HG02870 (cell line): ENCODE measurements at regions not wholly inside any gene's neighbourhood (a gene's known extent, or its start where the extent isn't known, plus 50 kb on each side); places are given as distances from the start of the nearest gene placed in this dataset.
"Not testable (repeated sequence)": the region's sequence is repeated elsewhere in the genome, so short reads cannot be mapped to it uniquely, and the experiment has no call there.

Experiments
- ATAC-seq: cut with Tn5 transposase; IDR thresholded peaks from one replicate; pipeline ENCODE4 v1.9.1; 2021; ENCODE audit warnings: mild to moderate bottlenecking, moderate library complexity; ENCODE audit not compliant: unreplicated experiment

DNA sequence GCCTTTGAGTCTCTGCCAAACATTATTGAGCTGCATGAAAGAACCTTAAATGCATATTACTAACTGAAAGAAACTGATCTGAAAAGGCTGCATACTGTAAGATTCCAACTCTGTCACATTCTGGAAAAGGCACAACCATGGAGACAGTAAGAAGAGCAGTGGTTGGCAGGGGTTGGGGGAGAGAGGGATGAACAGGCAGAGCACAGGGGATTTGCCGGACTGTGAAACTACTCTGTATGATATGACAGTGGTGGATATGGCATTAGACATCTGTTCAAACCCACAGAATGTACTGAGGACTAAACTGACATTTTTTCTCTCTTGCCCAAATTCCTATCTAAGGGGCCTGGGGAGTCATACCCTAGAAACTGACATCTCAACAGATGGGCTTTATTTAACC lies 138.4 kb downstream of the KCNJ12 start:
- not testable (repeated sequence) for ATAC-seq

DNA sequence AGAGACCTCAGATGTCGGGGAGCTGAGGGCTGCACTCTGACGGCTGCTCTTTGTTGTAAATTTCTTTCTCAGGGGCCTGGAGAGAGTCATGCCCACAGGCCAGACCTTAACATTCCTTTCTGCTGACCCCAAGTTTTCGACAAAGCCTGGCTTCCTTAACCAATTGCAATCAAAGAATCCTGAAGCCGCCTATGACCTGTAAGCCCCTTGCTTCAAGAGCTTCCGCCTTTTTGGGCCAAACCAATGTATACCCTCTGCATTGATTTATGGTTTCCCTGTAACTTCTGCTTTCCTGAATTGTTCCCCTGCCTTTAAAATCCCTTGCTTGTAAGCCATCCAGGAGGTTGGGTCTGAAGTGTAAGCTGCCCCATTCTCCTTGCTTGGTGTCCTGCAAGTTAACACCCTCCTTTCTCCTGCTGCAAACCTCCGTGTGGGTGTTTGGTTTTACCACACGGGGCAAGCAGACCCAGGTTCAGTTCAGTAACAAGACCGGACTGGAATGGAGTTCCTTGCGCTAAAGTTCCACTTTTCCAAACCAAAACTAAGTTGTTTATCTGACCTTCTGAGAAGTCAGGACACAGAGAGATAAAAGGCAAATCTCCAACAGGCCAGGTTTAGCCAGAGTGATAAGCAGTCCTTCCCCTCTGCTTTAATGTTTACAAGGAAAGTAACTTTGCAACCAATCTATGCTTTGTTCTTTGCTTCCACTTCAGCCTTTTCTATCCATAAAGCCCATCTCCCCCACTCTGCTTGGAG lies 141.6 kb downstream of the KCNJ12 start:
- ATAC-seq = no peak

DNA sequence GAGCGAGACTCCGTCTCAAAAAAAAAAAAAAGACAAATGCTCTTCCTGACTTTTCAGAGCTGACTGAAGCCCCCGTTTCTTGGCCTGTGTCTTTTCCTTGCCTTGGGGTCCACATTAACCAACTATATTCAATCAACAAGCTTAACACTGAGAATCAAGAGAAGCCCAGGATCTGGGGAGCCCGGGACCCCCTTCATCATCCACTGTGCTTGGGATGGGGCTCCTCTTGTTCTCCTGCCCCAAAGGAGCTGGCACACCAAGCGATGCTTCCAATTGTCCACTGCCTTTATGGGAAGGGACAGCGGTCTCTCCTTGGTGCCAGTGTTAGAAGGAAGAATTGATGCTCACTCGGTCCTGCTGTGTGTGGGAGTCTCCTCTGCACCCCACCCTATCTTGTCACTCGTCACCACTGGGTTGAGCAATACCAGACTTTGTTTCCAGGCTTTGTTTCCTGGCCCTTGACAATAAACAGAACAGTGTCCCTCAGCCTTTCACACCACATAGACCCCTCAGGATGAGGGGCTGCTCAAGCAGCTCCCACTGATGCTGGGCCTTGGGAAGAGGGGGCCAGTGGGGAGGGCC lies 146.7 kb downstream of the KCNJ12 start:
- ATAC-seq = no peak

DNA sequence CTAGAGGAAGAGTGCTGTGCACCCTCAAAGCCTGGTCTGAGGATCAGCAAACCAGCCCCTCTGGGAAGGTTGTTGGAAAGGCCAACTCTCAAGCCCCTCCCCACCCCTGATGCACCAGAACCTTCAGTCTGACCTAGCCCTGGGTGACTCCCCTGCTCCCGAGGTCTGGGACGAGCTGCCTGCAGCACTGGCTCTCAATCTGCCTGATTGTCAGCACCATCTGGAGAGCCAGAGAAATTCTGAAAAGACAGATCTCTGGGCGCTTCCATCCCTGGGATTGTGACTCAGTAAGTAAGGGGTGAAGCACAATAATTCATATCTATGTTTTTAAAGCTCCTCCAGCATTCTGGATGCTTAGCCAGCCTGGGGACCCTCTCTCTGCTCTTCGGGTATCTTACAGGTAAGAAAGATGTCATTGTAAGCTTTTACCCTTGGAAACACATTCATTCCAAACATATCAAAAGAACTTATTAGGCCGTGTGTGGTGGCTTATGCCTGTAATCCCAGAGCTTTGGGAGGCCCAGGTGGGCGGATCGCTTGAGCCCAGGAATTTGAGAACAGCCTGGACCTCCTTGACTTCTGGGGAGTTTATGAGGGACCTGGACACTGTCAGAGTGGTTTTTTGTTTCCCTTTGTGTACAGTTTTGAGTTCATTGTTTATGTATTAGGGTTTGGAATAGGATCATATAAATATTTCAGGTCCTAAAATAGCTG lies 147.5 kb downstream of the KCNJ12 start:
- no peak for ATAC-seq

DNA sequence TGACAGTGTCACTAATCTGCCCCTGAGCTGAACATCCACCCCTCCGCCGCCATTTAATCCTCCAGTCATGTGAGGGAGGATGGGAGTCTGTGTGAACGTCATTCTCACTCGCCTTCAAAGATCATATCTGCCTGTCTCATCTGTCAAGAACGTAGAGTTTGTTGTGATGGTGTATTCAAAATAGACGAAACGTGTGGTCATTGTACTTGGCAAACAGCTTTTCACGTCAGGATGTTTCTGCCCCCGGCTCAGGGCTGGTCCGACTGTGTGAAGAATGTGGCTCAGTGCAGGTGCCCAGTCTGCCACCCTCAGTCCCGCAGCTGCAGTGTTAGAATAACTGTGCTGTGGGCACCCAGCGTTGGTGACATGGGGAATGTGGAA lies 148.0 kb downstream of the KCNJ12 start:
- ATAC-seq = no peak

DNA sequence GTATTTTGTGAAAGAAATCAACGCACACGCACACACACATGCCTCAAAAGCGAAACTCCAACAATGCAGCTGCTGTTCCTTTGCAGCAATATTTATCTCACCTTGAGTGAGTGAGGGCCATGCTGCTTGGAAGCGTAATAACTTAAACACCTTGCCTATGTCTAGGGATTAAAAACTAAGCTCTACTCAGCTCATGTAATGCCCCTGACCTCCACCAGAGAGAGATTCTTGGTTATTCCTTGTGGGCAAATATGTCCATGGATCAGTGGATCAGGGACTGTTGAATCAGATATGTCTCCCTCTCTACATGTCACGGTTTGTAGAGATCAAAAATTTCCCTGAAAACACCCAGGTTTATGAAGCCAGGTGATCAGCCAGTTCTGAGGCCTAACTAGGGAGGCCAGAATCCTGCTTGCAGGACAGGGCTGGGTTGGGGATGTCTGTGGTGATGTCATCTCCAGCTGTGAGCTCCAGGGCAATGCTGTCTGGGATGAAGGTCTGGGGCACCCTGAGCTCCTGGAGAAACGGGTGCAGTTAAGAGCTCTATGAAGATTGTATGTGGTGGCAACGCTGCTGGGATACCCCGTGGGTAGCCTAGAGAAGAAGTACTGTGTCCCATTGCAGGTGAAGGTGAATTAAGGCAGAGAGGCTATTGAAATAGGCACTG lies 149.4 kb downstream of the KCNJ12 start:
- no peak for ATAC-seq

DNA sequence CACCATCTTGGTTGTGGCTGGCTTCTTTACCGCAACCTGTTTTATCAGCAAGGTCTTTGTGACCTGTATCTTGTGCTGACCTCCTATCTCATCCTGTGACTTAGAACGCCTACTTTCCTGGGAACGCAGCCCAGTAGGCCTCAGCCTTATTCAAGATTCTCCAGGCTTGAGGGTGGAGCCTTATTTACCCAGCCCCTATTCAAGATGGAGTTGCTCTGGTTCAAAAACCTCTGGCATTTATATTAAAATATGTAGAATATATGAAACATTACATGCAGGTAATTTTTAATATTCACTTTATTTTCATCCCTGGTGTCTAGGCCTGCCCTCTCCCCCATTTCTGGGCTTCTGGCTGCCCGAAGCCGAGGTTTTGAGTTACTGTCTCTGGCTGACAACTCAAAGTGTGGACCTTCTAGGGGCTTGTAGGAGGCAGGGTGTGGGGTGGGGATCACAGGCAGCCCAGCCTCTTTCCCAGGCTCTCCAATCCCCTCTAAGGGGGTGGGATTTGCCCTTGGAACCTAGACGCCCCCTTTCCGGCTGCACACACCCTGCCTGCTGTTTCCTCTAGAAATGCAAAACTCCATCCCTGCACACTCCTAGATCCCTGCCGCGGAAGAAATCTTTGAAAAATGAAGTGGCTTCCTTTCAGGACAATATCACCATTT lies 152.0 kb downstream of the KCNJ12 start:
- ATAC-seq = no peak

DNA sequence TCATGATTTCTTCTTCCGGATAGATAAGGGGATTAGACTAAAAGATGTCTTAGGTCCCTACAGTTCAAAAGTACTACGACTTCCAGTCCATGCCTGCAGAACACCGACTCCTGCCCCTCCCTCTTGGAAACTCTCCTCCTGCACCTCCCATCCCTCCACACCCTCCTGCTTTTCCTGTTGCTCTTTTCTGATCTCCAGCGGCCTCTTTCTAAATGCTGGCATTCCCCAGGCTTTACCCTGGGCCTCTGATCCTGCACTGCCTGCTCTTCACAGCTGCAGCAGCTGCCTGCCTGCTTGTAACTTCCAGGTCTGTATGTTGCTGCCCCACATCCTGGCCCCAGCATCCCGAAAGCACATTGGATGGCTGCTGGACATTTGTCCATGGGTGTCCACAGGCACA lies 154.2 kb downstream of the KCNJ12 start:
- no peak for ATAC-seq

DNA sequence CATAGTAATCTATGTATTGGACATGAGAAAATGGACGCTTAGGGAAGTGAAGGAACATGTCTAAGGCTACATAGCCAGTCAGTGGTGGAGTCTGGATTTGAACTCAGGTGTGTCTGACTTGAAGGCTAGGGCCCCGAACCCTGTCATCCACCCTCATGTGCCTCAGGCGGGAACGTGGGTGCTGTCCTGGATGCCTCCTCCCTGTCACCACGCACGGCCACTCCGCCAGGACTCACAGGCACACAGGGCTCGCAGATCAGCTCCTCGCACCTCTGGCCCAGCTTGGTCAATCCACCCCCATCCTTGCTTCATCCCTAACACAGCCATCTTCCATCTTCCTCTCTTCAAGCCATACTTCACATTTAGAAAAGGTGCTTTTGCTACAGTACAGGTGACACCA lies 154.7 kb downstream of the KCNJ12 start:
- ATAC-seq = no peak

DNA sequence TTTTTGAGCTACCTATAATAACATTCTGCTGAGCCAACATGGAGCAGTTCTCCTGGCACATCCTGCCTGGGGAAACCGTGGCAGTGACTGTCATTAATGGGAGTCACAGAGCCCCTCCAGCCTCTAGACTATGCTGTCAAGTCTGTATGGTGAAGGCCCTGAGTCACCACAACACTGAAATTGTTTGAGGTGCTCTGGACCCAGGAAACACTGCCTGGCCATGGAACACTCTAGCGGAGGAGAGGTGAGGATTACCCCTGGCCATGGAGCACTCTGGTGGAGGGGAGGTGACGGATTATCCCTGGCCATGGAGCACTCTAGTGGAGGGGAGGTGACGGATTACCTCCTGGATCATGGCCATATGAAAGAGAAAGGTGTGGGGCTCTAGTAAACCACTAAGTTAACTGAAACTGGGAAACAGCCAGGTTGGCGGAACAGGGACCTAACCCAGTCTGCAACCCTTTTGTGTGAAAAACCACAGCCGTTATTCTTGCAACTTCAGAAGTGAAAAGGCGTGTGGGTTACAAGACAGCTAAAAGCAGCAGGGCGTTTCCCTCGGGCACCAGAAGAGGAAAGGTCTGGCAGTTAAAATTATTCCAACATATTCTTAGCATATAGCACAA lies 156.7 kb downstream of the KCNJ12 start:
- no peak for ATAC-seq

DNA sequence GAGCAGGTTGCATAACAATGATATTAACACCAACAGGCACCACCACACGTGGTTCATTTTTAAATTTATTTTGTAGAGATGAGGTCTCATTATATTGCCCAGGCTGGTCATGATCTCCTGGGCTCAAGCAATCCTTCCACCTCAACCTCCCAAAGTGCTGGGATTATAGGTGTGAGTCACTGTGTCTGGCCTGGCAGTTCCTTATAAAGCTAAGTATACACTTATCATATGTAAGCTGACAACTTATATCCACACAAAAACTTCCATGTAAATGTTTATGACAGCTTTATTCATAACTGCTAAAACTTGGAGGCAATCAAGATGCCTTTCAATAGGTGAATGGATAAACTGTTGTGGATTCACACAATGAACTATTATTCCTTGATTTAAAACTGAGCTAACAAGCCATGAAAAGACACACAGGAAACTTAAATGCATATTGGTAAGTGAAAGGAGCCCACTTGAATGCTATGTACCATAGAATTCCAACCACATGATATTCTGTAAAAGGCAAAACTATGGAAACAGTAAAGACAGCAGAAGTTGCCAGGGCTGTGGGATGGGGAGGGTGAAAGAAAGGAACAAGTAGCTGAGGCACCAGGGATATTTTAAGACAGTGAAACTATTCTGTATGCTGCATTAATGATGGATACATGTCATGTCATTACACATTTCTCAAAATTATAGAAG lies 156.5 kb upstream of the KCNJ18 start:
- no peak for ATAC-seq

DNA sequence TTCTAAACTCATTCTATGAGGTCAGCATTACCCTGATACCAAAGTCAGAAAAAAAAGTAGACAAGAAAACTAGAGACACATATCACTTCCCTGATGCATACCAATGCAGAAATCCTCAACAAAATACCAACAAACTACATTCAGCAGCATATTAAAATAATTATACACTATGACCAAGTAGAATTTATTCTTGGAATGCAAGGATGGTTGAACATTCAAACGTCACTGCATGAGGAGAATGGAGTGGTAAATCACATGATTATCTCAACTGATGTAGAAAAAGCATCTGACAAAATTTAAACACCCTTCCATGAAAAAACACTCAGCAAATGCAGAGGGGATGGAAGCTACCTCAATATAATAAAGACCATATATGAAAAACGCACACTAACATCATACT lies 155.0 kb upstream of the KCNJ18 start:
- ATAC-seq = no peak

DNA sequence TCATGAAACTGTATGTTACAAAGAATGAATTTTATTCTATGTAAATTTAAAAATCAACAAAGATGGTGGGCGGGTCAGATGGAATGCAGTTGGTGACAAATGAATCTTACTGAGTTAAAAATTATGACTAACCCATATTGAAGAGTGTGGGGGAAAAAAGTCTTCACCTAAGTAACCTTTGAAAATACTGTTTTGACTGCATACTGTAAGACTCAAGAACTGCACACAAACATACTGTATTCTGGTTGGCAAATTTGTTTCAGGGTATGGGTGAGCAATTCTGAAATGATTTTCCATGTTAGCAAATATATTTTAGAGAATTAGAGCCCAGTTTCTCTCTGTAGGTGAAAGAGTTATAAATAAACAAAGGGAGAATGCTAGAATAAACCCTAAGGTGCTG lies 153.7 kb upstream of the KCNJ18 start:
- ATAC-seq = no peak

DNA sequence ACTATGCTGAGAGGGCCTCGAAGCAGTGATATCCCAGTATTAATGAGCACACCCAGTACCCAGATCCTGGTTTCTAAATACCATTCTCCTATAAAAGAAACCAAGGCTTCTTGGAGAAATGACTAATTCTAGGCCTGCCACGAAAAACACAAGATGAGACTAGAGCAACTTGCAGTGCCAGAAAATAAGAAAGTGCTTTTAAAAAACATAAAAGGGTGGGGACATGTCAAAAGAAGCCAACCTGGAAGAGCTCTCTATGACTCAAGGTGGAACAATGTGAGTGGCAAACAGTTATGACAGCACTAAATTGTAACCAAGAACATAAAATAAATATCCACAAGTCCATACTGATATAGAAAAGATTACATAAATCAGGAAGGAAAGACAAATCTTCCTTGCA lies 153.2 kb upstream of the KCNJ18 start:
- no peak for ATAC-seq

DNA sequence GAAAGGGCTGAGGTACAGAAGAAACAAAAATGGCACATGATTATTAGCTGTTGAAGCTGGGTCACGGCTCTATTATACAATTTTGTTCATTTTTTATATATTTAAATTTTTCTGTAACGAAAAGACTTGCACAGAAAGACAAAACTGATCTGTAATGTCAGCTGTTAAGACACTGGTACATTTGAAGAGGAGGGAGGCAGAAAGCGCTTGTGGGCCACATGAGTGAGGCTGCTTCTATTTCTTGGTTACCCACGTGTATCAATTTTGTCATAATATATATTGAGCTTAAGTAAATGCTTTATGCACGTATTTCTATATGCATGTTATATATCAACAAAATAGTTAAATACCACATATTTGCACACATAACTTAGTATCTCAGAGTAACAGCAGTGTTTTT lies 151.8 kb upstream of the KCNJ18 start:
- ATAC-seq = no peak

DNA sequence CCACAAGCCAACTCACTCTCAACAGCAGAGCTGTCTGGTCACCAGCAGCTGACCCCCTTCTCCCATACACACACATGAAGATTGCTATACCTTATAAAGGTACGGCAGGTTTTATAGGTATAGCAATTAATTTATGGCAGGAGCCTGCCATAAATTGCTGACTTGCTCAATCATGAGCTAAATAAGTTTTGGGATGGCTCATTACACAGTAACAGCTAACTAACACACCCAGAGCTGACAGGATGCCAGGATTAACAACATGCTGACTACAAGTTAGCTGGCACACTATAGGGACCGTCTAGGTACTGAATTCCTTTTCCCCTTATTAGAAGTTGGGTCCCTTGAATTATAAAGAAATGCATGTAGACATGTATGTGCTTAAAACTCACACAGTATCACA lies 150.3 kb upstream of the KCNJ18 start:
- no peak for ATAC-seq

DNA sequence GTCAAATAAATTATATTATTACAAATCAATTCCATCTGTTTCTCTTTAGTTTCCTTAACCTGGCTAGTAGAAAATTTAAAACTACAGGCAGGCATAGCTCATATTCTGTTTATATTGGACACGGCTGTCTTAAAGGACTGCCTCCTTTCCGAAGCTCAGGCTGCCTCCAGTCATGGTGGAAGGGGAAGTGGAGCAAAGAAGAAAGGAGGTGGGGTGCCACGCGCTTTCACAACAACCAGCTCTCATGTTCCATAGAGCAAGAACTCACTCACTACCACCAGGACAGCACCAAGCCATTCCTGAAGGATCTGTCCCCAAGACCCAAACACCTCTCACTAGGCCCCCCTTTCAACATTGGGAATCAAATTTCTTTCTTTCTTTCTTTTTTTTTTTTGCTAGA lies 149.3 kb upstream of the KCNJ18 start:
- ATAC-seq = no peak

DNA sequence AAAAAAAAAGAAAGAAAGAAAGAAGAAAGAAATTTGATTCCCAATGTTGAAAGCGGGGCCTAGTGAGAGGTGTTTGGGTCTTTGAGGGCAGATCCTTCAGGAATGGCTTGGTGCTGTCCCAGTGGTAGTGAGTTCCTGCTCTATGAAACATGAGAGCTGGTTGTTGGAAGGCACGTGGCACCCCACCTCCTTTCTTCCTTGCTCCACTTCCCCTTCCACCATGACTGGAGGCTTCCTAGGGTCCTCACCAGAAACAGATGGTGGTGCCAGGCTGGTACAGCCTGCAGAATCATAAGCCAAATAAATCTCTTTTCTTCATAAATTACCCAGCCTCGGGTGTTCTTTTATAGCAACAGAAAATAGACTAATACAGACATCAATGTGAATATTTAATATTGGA lies 147.3 kb upstream of the KCNJ18 start:
- ATAC-seq = no peak

DNA sequence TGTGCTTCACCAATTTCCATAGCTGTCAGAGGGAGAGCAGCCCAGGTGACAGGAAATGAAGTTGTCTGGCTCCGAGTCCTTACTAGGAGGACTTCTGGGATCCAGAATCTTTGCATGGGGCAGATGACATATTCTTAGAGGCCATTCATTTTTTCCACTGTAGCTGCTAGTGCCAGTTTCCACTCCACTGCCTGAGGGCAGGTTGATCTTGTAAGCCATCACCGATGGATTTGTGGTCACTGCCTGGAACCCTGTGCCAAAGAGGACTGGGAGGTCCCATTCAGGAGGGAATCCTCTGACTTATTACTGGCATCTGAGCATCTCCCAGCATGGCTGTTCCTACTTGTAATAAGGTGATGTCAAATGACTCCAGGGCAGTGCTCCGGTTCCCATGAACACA lies 144.1 kb upstream of the KCNJ18 start:
- no peak for ATAC-seq

DNA sequence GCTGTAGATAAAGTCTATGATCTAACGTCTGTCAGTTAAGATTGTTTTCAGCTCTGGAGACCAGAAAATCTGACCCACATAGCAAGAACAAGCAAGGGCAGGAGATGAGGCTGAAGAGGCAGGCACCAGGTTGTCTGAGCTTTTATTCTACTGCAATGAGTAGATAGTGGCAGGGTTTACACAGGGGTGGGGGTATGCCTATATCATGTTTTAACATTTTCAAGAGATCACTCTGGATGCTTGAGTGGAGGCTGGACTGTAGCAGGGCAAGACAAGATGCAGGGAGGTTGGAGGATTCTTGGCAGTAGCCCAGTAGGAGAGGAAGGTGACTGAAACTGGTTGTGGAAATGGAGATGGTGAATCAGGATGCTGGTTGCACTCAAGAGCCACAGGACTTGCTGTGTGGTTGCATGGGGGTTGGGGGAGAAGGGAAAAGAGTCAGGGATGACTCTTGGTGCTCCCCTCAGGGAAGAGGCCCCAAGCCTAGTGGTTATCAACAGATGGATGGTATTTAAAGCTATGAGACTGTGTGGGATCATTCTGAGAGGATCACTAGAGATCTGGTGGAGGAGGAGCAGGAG lies 143.1 kb upstream of the KCNJ18 start:
- ATAC-seq = no peak
